B cell (primary cell): ENCODE measurements at regions not wholly inside any gene's neighbourhood (a gene's known extent, or its start where the extent isn't known, plus 50 kb on each side); places are given as distances from the start of the nearest gene placed in this dataset.

Source experiments
- EZH2 ChIP-seq: IDR thresholded peaks from 2 replicates; pipeline ENCODE4 v1.6.1; 2012; ENCODE audit warnings: borderline replicate concordance, low read depth, mild to moderate bottlenecking, moderate library complexity, low read length; ENCODE audit not compliant: insufficient read depth, poor library complexity, severe bottlenecking
- TF ChIP-seq, protein P1 (sequence below): fragments of 200-600 bp; IDR thresholded peaks from one replicate; pipeline ENCODE4 v1.8.0; 2022; ENCODE audit warnings: antibody characterized with exemption, mild to moderate bottlenecking

DNA sequence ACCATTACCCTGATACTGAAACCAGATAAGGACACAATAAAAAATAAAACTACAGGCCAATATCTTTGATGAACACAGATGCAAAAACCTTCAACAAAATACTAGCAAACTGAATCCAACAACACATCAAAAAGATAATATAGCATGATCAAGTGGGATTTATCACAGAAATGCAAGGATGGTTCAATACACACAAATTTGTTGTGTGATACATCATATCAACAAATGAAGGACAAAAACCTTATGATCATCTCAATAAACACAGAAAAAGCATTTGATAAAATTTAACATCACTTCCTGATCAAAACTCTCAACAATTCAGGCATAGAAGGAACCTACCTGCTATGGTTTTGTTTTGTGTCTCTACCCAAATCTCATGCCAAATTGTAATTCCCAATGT lies 74.3 kb upstream of the VANGL1 start:
- TF ChIP-seq, protein P1, sequence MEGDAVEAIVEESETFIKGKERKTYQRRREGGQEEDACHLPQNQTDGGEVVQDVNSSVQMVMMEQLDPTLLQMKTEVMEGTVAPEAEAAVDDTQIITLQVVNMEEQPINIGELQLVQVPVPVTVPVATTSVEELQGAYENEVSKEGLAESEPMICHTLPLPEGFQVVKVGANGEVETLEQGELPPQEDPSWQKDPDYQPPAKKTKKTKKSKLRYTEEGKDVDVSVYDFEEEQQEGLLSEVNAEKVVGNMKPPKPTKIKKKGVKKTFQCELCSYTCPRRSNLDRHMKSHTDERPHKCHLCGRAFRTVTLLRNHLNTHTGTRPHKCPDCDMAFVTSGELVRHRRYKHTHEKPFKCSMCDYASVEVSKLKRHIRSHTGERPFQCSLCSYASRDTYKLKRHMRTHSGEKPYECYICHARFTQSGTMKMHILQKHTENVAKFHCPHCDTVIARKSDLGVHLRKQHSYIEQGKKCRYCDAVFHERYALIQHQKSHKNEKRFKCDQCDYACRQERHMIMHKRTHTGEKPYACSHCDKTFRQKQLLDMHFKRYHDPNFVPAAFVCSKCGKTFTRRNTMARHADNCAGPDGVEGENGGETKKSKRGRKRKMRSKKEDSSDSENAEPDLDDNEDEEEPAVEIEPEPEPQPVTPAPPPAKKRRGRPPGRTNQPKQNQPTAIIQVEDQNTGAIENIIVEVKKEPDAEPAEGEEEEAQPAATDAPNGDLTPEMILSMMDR = no peak
- no peak for TF ChIP-seq EZH2
